H1 (cell line): ENCODE measurements at regions not wholly inside any gene's neighbourhood (a gene's known extent, or its start where the extent isn't known, plus 50 kb on each side); places are given as distances from the start of the nearest gene placed in this dataset.

Experiments used
- CTCF ChIA-PET: fragments of 300-600 bp; sonication (Branson Sonifier 250); formaldehyde crosslinking; loops from one replicate; lab custom pipeline; 2021; ENCODE audit not compliant: partially characterized antibody; lab: Charles Lee
- POLR2A ChIA-PET: fragments of 300-600 bp; sonication (Branson Sonifier 250); formaldehyde crosslinking; loops from one replicate; lab custom pipeline; 2021; ENCODE audit warnings: inconsistent platforms; ENCODE audit not compliant: partially characterized antibody; lab: Charles Lee
- DNase-seq, 2 experiments: peaks; one replicate each; pipeline versions ENCODE4 v3.0.0 to v3.0.0-alpha.2; 2010 to 2022; ENCODE audit warnings: low spot score in 2 of 2, low read depth in 1 of 2, mixed read lengths in 1 of 2
- FAIRE-seq: peaks from 2 replicates; lab custom pipeline; 2011; peaks lifted over from hg19 to GRCh38; lab: Jason Lieb, UNC
- H2AFZ ChIP-seq: 2 replicates; pipeline ENCODE4 v1.8.1; 2012; ENCODE audit warnings: low read length, inconsistent platforms
- H2AK5ac ChIP-seq: 2 replicates; pipeline ENCODE4 v1.6.1; 2013; ENCODE audit warnings: low read depth, low read length
- H2BK120ac ChIP-seq: replicated peaks from 2 replicates; pipeline ENCODE3; 2013; ENCODE audit warnings: low read depth, low read length, inconsistent platforms
- H2BK12ac ChIP-seq: 2 replicates; pipeline ENCODE4 v1.6.1; 2013; ENCODE audit warnings: low read depth, low read length
- H2BK15ac ChIP-seq: 2 replicates; pipeline ENCODE4 v1.6.1; 2013; ENCODE audit warnings: low read length
- H2BK20ac ChIP-seq: 2 replicates; pipeline ENCODE4 v1.6.1; 2013; ENCODE audit warnings: low read length
- H2BK5ac ChIP-seq: 2 replicates; pipeline ENCODE4 v1.6.1; 2013; ENCODE audit warnings: low read depth, low read length
- H3K14ac ChIP-seq: 2 replicates; pipeline ENCODE4 v1.6.1; 2013; ENCODE audit warnings: inconsistent platforms; ENCODE audit not compliant: insufficient read length
- H3K18ac ChIP-seq: 2 replicates; pipeline ENCODE4 v1.6.1; 2013; ENCODE audit warnings: low read length; ENCODE audit errors: extremely low read depth
- H3K23ac ChIP-seq: 2 replicates; pipeline ENCODE4 v1.6.1; 2013; ENCODE audit warnings: inconsistent platforms; ENCODE audit not compliant: insufficient read length
- H3K23me2 ChIP-seq: 2 replicates; pipeline ENCODE4 v1.6.1; 2013; ENCODE audit warnings: low read depth, low read length
- H3K27ac ChIP-seq: 2 replicates; pipeline ENCODE4 v1.6.1; 2011; ENCODE audit warnings: low read depth, low read length, inconsistent platforms
- H3K27me3 ChIP-seq, 4 experiments: replicated peaks in 1 of 4; 1 replicate in 1 of 4; 2 replicates in 3 of 4; pipeline versions ENCODE4 v1.6.1 to v1.8.1; 2011 to 2013; ENCODE audit warnings: low read length in 3 of 4, mild to moderate bottlenecking in 3 of 4, inconsistent platforms in 2 of 4, mixed read lengths in 2 of 4, moderate library complexity in 1 of 4; ENCODE audit not compliant: control insufficient read depth in 3 of 4, insufficient read depth in 3 of 4; ENCODE audit errors: extremely low read depth in 1 of 4
- H3K36me3 ChIP-seq, 4 experiments: 2 replicates each; pipeline versions ENCODE4 v1.6.1 to v1.8.1; 2011 to 2013; ENCODE audit warnings: mild to moderate bottlenecking in 4 of 4, low read length in 3 of 4, moderate library complexity in 2 of 4, control low read depth in 1 of 4, inconsistent platforms in 1 of 4; ENCODE audit not compliant: insufficient read depth in 4 of 4, control insufficient read depth in 2 of 4
- H3K4ac ChIP-seq: replicated peaks from 2 replicates; pipeline ENCODE3; 2013; ENCODE audit warnings: low read length, low read depth, mixed read lengths, inconsistent platforms; ENCODE audit not compliant: insufficient read length
- H3K4me1 ChIP-seq, 4 experiments: replicated peaks in 1 of 4; 1 replicate in 1 of 4; 2 replicates in 3 of 4; pipeline versions ENCODE4 v1.6.1 to v1.8.1; 2011 to 2013; ENCODE audit warnings: low read length in 3 of 4, inconsistent platforms in 2 of 4, mixed read lengths in 1 of 4; ENCODE audit not compliant: insufficient read depth in 4 of 4, control insufficient read depth in 3 of 4
- H3K4me2 ChIP-seq, 2 experiments: 2 replicates each; pipeline versions ENCODE4 v1.6.1 to v1.8.1; 2011 to 2013; ENCODE audit warnings: low read depth in 2 of 2, low read length in 2 of 2, control low read depth in 1 of 2, inconsistent platforms in 1 of 2, mild to moderate bottlenecking in 1 of 2; ENCODE audit not compliant: insufficient read depth in 1 of 2
- H3K4me3 ChIP-seq, 4 experiments: fragments of 200-600, 300-600 bp in 1 of 4; sonication (generic), shearing (Covaris generic), sonication (Bioruptor Twin) in 1 of 4; 2 replicates each; pipeline versions ENCODE4 v1.5.1 to v1.8.1; 2011 to 2016; ENCODE audit warnings: low read length in 4 of 4, low read depth in 3 of 4, control low read depth in 2 of 4, inconsistent platforms in 2 of 4, mild to moderate bottlenecking in 2 of 4, mixed read lengths in 1 of 4, moderate library complexity in 1 of 4; ENCODE audit not compliant: insufficient read depth in 2 of 4; ENCODE audit errors: extremely low read depth in 1 of 4
- H3K56ac ChIP-seq: replicated peaks from 2 replicates; pipeline ENCODE3; 2013; ENCODE audit warnings: low read depth, mild to moderate bottlenecking, mixed read lengths, low read length, inconsistent platforms; ENCODE audit not compliant: insufficient read length
- H3K79me1 ChIP-seq: 2 replicates; pipeline ENCODE4 v1.6.1; 2013; ENCODE audit warnings: low read depth, low read length, control low read depth
- H3K79me2 ChIP-seq, 2 experiments: 2 replicates each; pipeline versions ENCODE4 v1.6.1 to v1.8.1; 2012 to 2013; ENCODE audit warnings: low read length in 2 of 2, mild to moderate bottlenecking in 2 of 2, inconsistent platforms in 1 of 2; ENCODE audit not compliant: insufficient read depth in 2 of 2, control insufficient read depth in 1 of 2
- H3K9ac ChIP-seq, 4 experiments: replicated peaks in 1 of 4; 1 replicate in 1 of 4; 2 replicates in 3 of 4; pipeline versions ENCODE4 v1.6.1 to v1.8.1; 2011 to 2013; ENCODE audit warnings: low read depth in 3 of 4, low read length in 3 of 4, control low read depth in 2 of 4, mild to moderate bottlenecking in 2 of 4, moderate library complexity in 2 of 4, inconsistent platforms in 1 of 4; ENCODE audit errors: extremely low read depth in 1 of 4
- H3K9me3 ChIP-seq, 2 experiments: 2 replicates each; pipeline versions ENCODE4 v1.6.1 to v1.8.1; 2012 to 2013; ENCODE audit warnings: mild to moderate bottlenecking in 2 of 2, moderate library complexity in 2 of 2, control low read depth in 1 of 2, inconsistent platforms in 1 of 2, low read depth in 1 of 2, low read length in 1 of 2, mixed read lengths in 1 of 2; ENCODE audit not compliant: insufficient read depth in 2 of 2
- H4K20me1 ChIP-seq, 2 experiments: replicated peaks in 1 of 2; 2 replicates each; pipeline versions ENCODE3 to v1.8.1; 2011 to 2013; ENCODE audit warnings: inconsistent platforms in 2 of 2, low read length in 2 of 2, mild to moderate bottlenecking in 1 of 2; ENCODE audit not compliant: insufficient read depth in 2 of 2, control insufficient read depth in 1 of 2
- H4K5ac ChIP-seq: 2 replicates; pipeline ENCODE4 v1.6.1; 2013; ENCODE audit warnings: low read length, low read depth, mixed read lengths, inconsistent platforms; ENCODE audit not compliant: insufficient read length
- H4K8ac ChIP-seq: 2 replicates; pipeline ENCODE4 v1.8.0; 2013; ENCODE audit warnings: mild to moderate bottlenecking, moderate library complexity, low read length, inconsistent platforms; ENCODE audit not compliant: insufficient read depth; ENCODE audit errors: extremely low read depth
- H4K91ac ChIP-seq: replicated peaks from 2 replicates; pipeline ENCODE3; 2013; ENCODE audit warnings: low read length, mixed read lengths, inconsistent platforms; ENCODE audit not compliant: insufficient read length
- ATF3 ChIP-seq: IDR thresholded peaks from 2 replicates; pipeline ENCODE4 v1.6.1; 2011; ENCODE audit warnings: low read depth, mild to moderate bottlenecking, low read length; ENCODE audit not compliant: insufficient read depth
- PHF8 ChIP-seq: fragments of 200-600 bp; sonication (generic); conservative IDR thresholded peaks from 2 replicates; pipeline ENCODE4 v1.7.1; 2012; ENCODE audit warnings: low read depth, mild to moderate bottlenecking, inconsistent platforms, low read length, moderate library complexity
- WGBS, 2 experiments: shearing (Covaris generic) in 1 of 2; methylation state at CpG; one replicate each; pipeline versions ENCODE4 v1.1.6 to v1.1.7; 2013 to 2015; ENCODE audit warnings: low lambda C conversion rate in 2 of 2, mixed read lengths in 2 of 2, inconsistent platforms in 1 of 2, low coverage in 1 of 2, missing lambda C conversion rate in 1 of 2; ENCODE audit not compliant: insufficient replicate concordance in 2 of 2, insufficient coverage in 1 of 2, insufficient read length in 1 of 2; ENCODE audit errors: extremely low coverage in 1 of 2, missing lambda C conversion rate in 1 of 2; 5-methylcytosine and 5-hydroxymethylcytosine counted together

GRCh38 chr13:106651442-106651841 lies 83.5 kb upstream of the ARGLU1 start:
- no peaks in the 10 kb centered on the region for H4K20me1 ChIP-seq
- no peaks in the 10 kb centered on the region for H3K36me3 ChIP-seq
- no peaks in the 10 kb centered on the region for H3K23me2 ChIP-seq
- no peak overlapping the region for H3K23ac ChIP-seq
- H3K27me3 ChIP-seq = no peaks in the 10 kb centered on the region
- no peaks in the 10 kb centered on the region for H3K79me1 ChIP-seq
- H4K91ac ChIP-seq = no peak overlapping the region
- no peak overlapping the region for H4K8ac ChIP-seq
- no peak for FAIRE-seq
- no peak overlapping the region for H3K4me3 ChIP-seq
- no peak overlapping the region for H2BK12ac ChIP-seq
- no peak overlapping the region for H3K4me2 ChIP-seq
- H4K5ac ChIP-seq = no peak overlapping the region
- H3K4ac ChIP-seq = no peak overlapping the region
- no peak overlapping the region for H3K18ac ChIP-seq
- ChIA-PET POLR2A (no interaction called here), CTCF (interaction anchor here (0.6 to 1.6 kb wide), 4 partner anchors 21 to 268 kb away, joined by 3 to 6 read pairs (median 4); no protein-coding TSS in a partner anchor)
- H2BK20ac ChIP-seq = no peak overlapping the region
- no peak for DNase-seq
- no peak overlapping the region for H2AK5ac ChIP-seq
- no peak overlapping the region for H2BK15ac ChIP-seq
- no peak overlapping the region for H3K27ac ChIP-seq
- no peak overlapping the region for H2AFZ ChIP-seq
- H3K9me3 ChIP-seq = no peaks in the 10 kb centered on the region; a peak in 1 of 4 replicates
- H3K79me2 ChIP-seq = no peaks in the 10 kb centered on the region
- no peak overlapping the region for H2BK5ac ChIP-seq
- no peak overlapping the region for H3K56ac ChIP-seq
- WGBS, 2 experiments = 91% methylated on average over 3 of the region's 3 CpGs; no CpG with 5 or more reads in 1 of the 2 experiments
- H3K9ac ChIP-seq = no peak overlapping the region
- H2BK120ac ChIP-seq = no peak overlapping the region
- H3K4me1 ChIP-seq = no peaks in the 10 kb centered on the region
- H3K14ac ChIP-seq = no peak overlapping the region
- TF ChIP-seq ATF3 = no peak
- TF ChIP-seq PHF8 = no peak
